GM12891 (cell line): ENCODE measurements at regions not wholly inside any gene's neighbourhood (a gene's known extent, or its start where the extent isn't known, plus 50 kb on each side); places are given as distances from the start of the nearest gene placed in this dataset.

ENCODE experiments used
- PAX5 ChIP-seq: IDR thresholded peaks from 2 replicates; pipeline ENCODE4 v1.6.1; 2011; ENCODE audit warnings: low read length, moderate library complexity, mild to moderate bottlenecking; ENCODE audit not compliant: insufficient read depth, severe bottlenecking
- POLR2A ChIP-seq: IDR thresholded peaks from 2 replicates; pipeline ENCODE4 v1.6.1; 2011; ENCODE audit warnings: low read depth, low read length, control low read depth
- POLR2AphosphoS5 ChIP-seq: IDR thresholded peaks from 2 replicates; pipeline ENCODE4 v1.6.1; 2011; ENCODE audit warnings: low read depth, low read length, control low read depth
- SPI1 ChIP-seq: IDR thresholded peaks from 2 replicates; pipeline ENCODE4 v1.6.1; 2011; ENCODE audit warnings: low read depth, low read length, control low read depth
- TAF1 ChIP-seq: IDR thresholded peaks from 2 replicates; pipeline ENCODE4 v1.6.1; 2011; ENCODE audit warnings: low read depth, low read length, control low read depth

DNA sequence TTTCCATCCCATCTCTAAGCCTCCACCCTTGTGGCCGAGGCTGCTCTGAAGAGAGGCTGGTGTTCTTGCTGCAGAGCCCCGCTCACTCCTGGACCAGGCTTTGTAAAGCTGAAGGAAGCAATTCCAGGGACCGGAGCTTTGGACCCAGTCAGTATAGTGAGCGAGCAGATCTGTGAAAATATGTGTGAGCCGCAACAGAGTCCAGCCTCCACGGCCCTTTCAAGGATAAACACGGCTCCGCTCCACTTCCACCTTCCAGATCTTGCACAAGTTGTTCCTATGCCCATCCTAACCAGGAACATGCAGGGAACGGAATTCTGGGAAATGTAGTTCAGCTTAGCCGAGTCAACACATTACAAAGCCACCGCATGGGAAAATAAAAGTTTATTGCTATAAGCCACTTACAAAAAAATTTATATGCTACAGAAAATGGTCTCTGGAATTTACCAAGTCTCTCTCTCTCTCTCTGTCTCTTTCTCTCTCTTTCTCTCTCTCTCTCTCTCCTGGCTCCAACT, 151.7 kb upstream of the ZNF521 start:
- TF ChIP-seq POLR2A (no peak), TAF1 (no peak), POLR2AphosphoS5 (no peak), SPI1 (no peak), PAX5 (no peak)
